ENCODE measurements at regions not wholly inside any gene's neighbourhood (a gene's known extent, or its start where the extent isn't known, plus 50 kb on each side); places are given as distances from the start of the nearest gene placed in this dataset.

GRCh38 chr7:68444956-68445355 lies 1153.3 kb upstream of the AUTS2 start:
- Histone ChIP-seq H3K4me3 (ENCODE audit: low read depth, low read length) (no peak overlapping the region), H3K36me3 (no peaks in the 10 kb centered on the region), H3K27ac (no peak overlapping the region), H3K9me3 (ENCODE audit: severe bottlenecking) (no peaks in the 10 kb centered on the region), H3K27me3 (ENCODE audit: insufficient read depth, low read depth, severe bottlenecking) (no peaks in the 10 kb centered on the region)
- TF ChIP-seq CTCF (IDR thresholded peaks at IDR 0.05; ENCODE audit: low read depth, low read length) = no peak
- no peak for DNase-seq

GRCh38 chr7:68446183-68446582 lies 1152.1 kb upstream of the AUTS2 start:
- Histone ChIP-seq H3K9me3 (ENCODE audit: severe bottlenecking) (no peaks in the 10 kb centered on the region), H3K27ac (no peak overlapping the region), H3K4me3 (ENCODE audit: low read depth, low read length) (no peak overlapping the region), H3K27me3 (ENCODE audit: insufficient read depth, low read depth, severe bottlenecking) (no peaks in the 10 kb centered on the region), H3K36me3 (no peaks in the 10 kb centered on the region)
- no peak for TF ChIP-seq CTCF (IDR thresholded peaks at IDR 0.05; ENCODE audit: low read depth, low read length)
- DNase-seq = no peak

- H3K27ac ChIP-seq = no peak overlapping the region
- no peaks in the 10 kb centered on the region for H3K9me3 ChIP-seq (ENCODE audit: severe bottlenecking)
- TF ChIP-seq CTCF (IDR thresholded peaks at IDR 0.05; ENCODE audit: low read depth, low read length) = no peak
- H3K27me3 ChIP-seq (ENCODE audit: insufficient read depth, low read depth, severe bottlenecking) = no peaks in the 10 kb centered on the region
- no peaks in the 10 kb centered on the region for H3K36me3 ChIP-seq
- no peak overlapping the region for H3K4me3 ChIP-seq (ENCODE audit: low read depth, low read length)
- no peak for DNase-seq
These were observed 1149.2 kb upstream of the AUTS2 start for GRCh38 chr7:68449099-68449498.

- H3K27ac ChIP-seq = no peak overlapping the region
- no peak overlapping the region for H3K4me3 ChIP-seq (ENCODE audit: low read depth, low read length)
- no peaks in the 10 kb centered on the region for H3K27me3 ChIP-seq (ENCODE audit: insufficient read depth, low read depth, severe bottlenecking)
- no peaks in the 10 kb centered on the region for H3K9me3 ChIP-seq (ENCODE audit: severe bottlenecking)
- TF ChIP-seq CTCF (IDR thresholded peaks at IDR 0.05; ENCODE audit: low read depth, low read length) = no peak
- DNase-seq = no peak
- H3K36me3 ChIP-seq = no peaks in the 10 kb centered on the region
These were observed 1148.5 kb upstream of the AUTS2 start for GRCh38 chr7:68449816-68450215.

GRCh38 chr7:68454931-68455330 lies 1143.3 kb upstream of the AUTS2 start:
- Histone ChIP-seq H3K27ac (no peak overlapping the region), H3K4me3 (ENCODE audit: low read depth, low read length) (no peak overlapping the region), H3K36me3 (no peaks in the 10 kb centered on the region), H3K27me3 (ENCODE audit: insufficient read depth, low read depth, severe bottlenecking) (no peaks in the 10 kb centered on the region), H3K9me3 (ENCODE audit: severe bottlenecking) (no peaks in the 10 kb centered on the region)
- DNase-seq = no peak
- no peak for TF ChIP-seq CTCF (IDR thresholded peaks at IDR 0.05; ENCODE audit: low read depth, low read length)

GRCh38 chr7:68456469-68456868 lies 1141.8 kb upstream of the AUTS2 start:
- H3K9me3 ChIP-seq (ENCODE audit: severe bottlenecking) = no peaks in the 10 kb centered on the region
- H3K36me3 ChIP-seq = no peaks in the 10 kb centered on the region
- no peak for DNase-seq
- no peak overlapping the region for H3K4me3 ChIP-seq (ENCODE audit: low read depth, low read length)
- no peak for TF ChIP-seq CTCF (IDR thresholded peaks at IDR 0.05; ENCODE audit: low read depth, low read length)
- no peaks in the 10 kb centered on the region for H3K27me3 ChIP-seq (ENCODE audit: insufficient read depth, low read depth, severe bottlenecking)
- H3K27ac ChIP-seq = no peak overlapping the region
